ENCODE measurements at regions not wholly inside any gene's neighbourhood (a gene's known extent, or its start where the extent isn't known, plus 50 kb on each side); places are given as distances from the start of the nearest gene placed in this dataset.

DNA sequence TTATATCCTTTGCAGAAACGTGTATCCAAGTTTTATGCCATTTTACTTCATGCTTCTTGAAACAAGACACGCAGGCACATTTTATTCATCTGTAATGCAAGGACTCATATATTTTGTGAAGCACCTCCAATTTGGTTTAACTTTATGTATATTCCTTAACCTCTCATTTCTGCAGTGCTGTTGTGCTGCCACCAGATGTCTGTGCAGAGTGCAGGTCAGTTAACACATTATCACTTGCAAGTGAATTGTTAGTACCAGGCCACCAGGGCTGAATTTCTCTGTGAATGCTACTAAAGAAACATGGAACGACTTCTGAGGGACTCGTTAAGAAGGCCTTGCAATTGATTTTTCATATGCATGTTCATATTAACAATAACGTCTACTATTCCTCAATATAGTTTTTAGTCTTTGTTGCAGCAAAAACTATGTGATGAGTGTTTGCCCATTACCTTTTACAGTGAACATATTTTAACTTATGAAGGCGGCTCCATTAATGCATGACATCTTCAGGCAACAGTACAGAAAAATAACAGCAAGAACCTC lies 770.3 kb downstream of the NLGN4X start:
- POLR2A ChIA-PET (ENCODE audit: unreplicated experiment): no interaction called here
- Histone ChIP-seq H2BK5ac (ENCODE audit: low read depth, low read length, poor library complexity, severe bottlenecking) (no peak overlapping the region), H2AK5ac (ENCODE audit: low read depth, low read length) (no peak overlapping the region), H3K79me1 (ENCODE audit: low read depth in 1 of 2, low read length in 2 of 2) (no peaks in the 10 kb centered on the region), H3K4me3 (ENCODE audit: insufficient read depth, low read depth, low read length) (no peak overlapping the region), H3K36me3 (ENCODE audit: control insufficient read depth, insufficient read depth, low read length) (no peaks in the 10 kb centered on the region), H3K27me3 (ENCODE audit: control insufficient read depth, insufficient read depth, low read length) (no peaks in the 10 kb centered on the region), H2BK20ac (ENCODE audit: low read depth, low read length) (no peak overlapping the region), H4K91ac (ENCODE audit: insufficient read depth, low read depth, low read length) (no peak overlapping the region), H3K4ac (ENCODE audit: low read depth, low read length) (no peak overlapping the region), H3K18ac (ENCODE audit: low read depth, low read length) (no peak overlapping the region), H4K8ac (ENCODE audit: low read depth in 2 of 2, low read length in 2 of 2) (no peak overlapping the region), H3K23ac (ENCODE audit: low read depth, low read length) (no peak overlapping the region), H2BK120ac (ENCODE audit: low read depth, low read length) (no peak overlapping the region), H2AK9ac (replicated peaks; ENCODE audit: low read depth, low read length, poor library complexity) (no peak overlapping the region), H3K56ac (ENCODE audit: extremely low read depth, insufficient read depth, low read length) (no peak overlapping the region), H3K9me1 (ENCODE audit: insufficient read depth, low read length) (no peaks in the 10 kb centered on the region), H2AFZ (replicated peaks; ENCODE audit: low read length, poor library complexity) (no peak overlapping the region), H3K27ac (ENCODE audit: insufficient read depth, low read length) (no peak overlapping the region), H4K5ac (ENCODE audit: low read depth, low read length) (no peak overlapping the region), H3K9ac (ENCODE audit: low read depth, low read length) (no peak overlapping the region), H3K14ac (replicated peaks; ENCODE audit: low read depth, low read length) (no peak overlapping the region), H3K9me3 (ENCODE audit: control insufficient read depth, insufficient read depth, low read length) (peaks cover 6% of the 10 kb centered on the region), H3K4me2 (ENCODE audit: low read depth, low read length) (no peak overlapping the region), H2BK15ac (ENCODE audit: low read depth, low read length) (no peak overlapping the region), H3K4me1 (ENCODE audit: control insufficient read depth, insufficient read depth, low read length) (no peaks in the 10 kb centered on the region), H4K20me1 (ENCODE audit: insufficient read depth, low read length) (no peaks in the 10 kb centered on the region)
- ATAC-seq (ENCODE audit: low read depth): no peak
- dilution Hi-C loops (cut with HindIII; ENCODE audit: low sequenced_read_pairs, unreplicated experiment): no loop called here
- no peak for DNase-seq
- WGBS, 2 experiments (ENCODE audit: extremely low coverage in 2 of 2, insufficient read length in 1 of 2): no CpG with 5 or more reads among the region's 6 CpGs
- in situ Hi-C loops (cut with MboI; ENCODE audit: low sequenced_read_pairs): no loop called here
- intact Hi-C loops (cut with micrococcal nuclease): no loop called here
- CTCF ChIA-PET: no interaction called here
- TF ChIP-seq MAFK (IDR thresholded peaks at IDR 0.05; ENCODE audit: low read depth, low read length) (no peak), RFX5 (IDR thresholded peaks at IDR 0.05; ENCODE audit: low read depth, low read length) (no peak), MXI1 (IDR thresholded peaks at IDR 0.05; ENCODE audit: borderline replicate concordance, low read depth, low read length) (no peak), RCOR1 (IDR thresholded peaks at IDR 0.05; ENCODE audit: insufficient replicate concordance, low read length) (no peak), SMC3 (IDR thresholded peaks at IDR 0.05; ENCODE audit: low read depth, low read length) (no peak), MAZ (IDR thresholded peaks at IDR 0.05; ENCODE audit: borderline replicate concordance, low read depth, low read length) (no peak), FOS (IDR thresholded peaks at IDR 0.05; ENCODE audit: low read depth, low read length) (no peak), CHD1 (IDR thresholded peaks at IDR 0.05; ENCODE audit: low read depth, low read length) (no peak), RAD21 (IDR thresholded peaks at IDR 0.05; ENCODE audit: low read length) (no peak), NFE2L2 (IDR thresholded peaks at IDR 0.05; ENCODE audit: low read depth, low read length) (no peak), CEBPB (IDR thresholded peaks at IDR 0.05; ENCODE audit: low read depth, low read length) (no peak)
- TF ChIP-seq, protein P1, sequence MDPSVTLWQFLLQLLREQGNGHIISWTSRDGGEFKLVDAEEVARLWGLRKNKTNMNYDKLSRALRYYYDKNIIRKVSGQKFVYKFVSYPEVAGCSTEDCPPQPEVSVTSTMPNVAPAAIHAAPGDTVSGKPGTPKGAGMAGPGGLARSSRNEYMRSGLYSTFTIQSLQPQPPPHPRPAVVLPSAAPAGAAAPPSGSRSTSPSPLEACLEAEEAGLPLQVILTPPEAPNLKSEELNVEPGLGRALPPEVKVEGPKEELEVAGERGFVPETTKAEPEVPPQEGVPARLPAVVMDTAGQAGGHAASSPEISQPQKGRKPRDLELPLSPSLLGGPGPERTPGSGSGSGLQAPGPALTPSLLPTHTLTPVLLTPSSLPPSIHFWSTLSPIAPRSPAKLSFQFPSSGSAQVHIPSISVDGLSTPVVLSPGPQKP (IDR thresholded peaks at IDR 0.05; ENCODE audit: borderline replicate concordance, low read depth, low read length): no peak
- TF ChIP-seq, protein P2, sequence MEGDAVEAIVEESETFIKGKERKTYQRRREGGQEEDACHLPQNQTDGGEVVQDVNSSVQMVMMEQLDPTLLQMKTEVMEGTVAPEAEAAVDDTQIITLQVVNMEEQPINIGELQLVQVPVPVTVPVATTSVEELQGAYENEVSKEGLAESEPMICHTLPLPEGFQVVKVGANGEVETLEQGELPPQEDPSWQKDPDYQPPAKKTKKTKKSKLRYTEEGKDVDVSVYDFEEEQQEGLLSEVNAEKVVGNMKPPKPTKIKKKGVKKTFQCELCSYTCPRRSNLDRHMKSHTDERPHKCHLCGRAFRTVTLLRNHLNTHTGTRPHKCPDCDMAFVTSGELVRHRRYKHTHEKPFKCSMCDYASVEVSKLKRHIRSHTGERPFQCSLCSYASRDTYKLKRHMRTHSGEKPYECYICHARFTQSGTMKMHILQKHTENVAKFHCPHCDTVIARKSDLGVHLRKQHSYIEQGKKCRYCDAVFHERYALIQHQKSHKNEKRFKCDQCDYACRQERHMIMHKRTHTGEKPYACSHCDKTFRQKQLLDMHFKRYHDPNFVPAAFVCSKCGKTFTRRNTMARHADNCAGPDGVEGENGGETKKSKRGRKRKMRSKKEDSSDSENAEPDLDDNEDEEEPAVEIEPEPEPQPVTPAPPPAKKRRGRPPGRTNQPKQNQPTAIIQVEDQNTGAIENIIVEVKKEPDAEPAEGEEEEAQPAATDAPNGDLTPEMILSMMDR (conservative IDR thresholded peaks at IDR 0.05; ENCODE audit: low read depth, low read length): no peak
- TF ChIP-seq, protein P3, sequence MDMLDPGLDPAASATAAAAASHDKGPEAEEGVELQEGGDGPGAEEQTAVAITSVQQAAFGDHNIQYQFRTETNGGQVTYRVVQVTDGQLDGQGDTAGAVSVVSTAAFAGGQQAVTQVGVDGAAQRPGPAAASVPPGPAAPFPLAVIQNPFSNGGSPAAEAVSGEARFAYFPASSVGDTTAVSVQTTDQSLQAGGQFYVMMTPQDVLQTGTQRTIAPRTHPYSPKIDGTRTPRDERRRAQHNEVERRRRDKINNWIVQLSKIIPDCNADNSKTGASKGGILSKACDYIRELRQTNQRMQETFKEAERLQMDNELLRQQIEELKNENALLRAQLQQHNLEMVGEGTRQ (IDR thresholded peaks at IDR 0.05; ENCODE audit: low read depth, low read length): no peak
- BruUV-seq (replicated peaks): no TSS peak

Data from IMR-90 (cell line).